SU-DHL-6 (cell line): ENCODE measurements at regions not wholly inside any gene's neighbourhood (a gene's known extent, or its start where the extent isn't known, plus 50 kb on each side); places are given as distances from the start of the nearest gene placed in this dataset.

Source experiments
- H2AFZ ChIP-seq: fragments of 200-600 bp; sonication (generic); 2 replicates; pipeline ENCODE4 v1.6.1; 2014; ENCODE audit warnings: low read depth, mild to moderate bottlenecking, moderate library complexity, mixed read lengths, antibody characterized with exemption, low read length; ENCODE audit not compliant: severe bottlenecking
- H3F3A ChIP-seq: fragments of 200-600 bp; shearing (Covaris generic); 2 replicates; pipeline ENCODE4 v1.6.0; 2016; ENCODE audit warnings: antibody characterized with exemption, mild to moderate bottlenecking; ENCODE audit not compliant: insufficient read depth
- H3K27ac ChIP-seq: fragments of 200-600 bp; sonication (generic); 2 replicates; pipeline ENCODE4 v1.5.1; 2016; ENCODE audit warnings: low read depth, mild to moderate bottlenecking, low read length, moderate library complexity, mixed read lengths
- H3K27me3 ChIP-seq: fragments of 200-600 bp; sonication (generic), shearing (Covaris generic); 2 replicates; pipeline ENCODE4 v1.6.0; 2014; ENCODE audit warnings: mild to moderate bottlenecking, low read length
- H3K36me3 ChIP-seq: fragments of 200-600 bp; sonication (generic); 2 replicates; pipeline ENCODE4 v1.6.1; 2014; ENCODE audit warnings: mild to moderate bottlenecking, low read length, mixed read lengths
- H3K4me2 ChIP-seq: fragments of 300-600, 200-600 bp; shearing (Covaris generic), sonication (generic); 2 replicates; pipeline ENCODE4 v1.6.0; 2014; ENCODE audit warnings: low read length, low read depth, mild to moderate bottlenecking; ENCODE audit not compliant: poor library complexity, severe bottlenecking
- H3K4me3 ChIP-seq: fragments of 200-600 bp; sonication (generic); 2 replicates; pipeline ENCODE4 v1.5.1; 2014; ENCODE audit warnings: antibody characterized with exemption, low read length, mild to moderate bottlenecking, mixed read lengths; ENCODE audit not compliant: insufficient read depth, poor library complexity, severe bottlenecking
- H3K79me2 ChIP-seq: fragments of 200-600 bp; sonication (generic); 2 replicates; pipeline ENCODE4 v1.6.1; 2014; ENCODE audit warnings: mild to moderate bottlenecking, low read length, moderate library complexity; ENCODE audit not compliant: insufficient read depth
- H3K9ac ChIP-seq: fragments of 200-600 bp; sonication (generic); 2 replicates; pipeline ENCODE4 v1.7.0; 2014; ENCODE audit warnings: mild to moderate bottlenecking, low read length
- H3K9me2 ChIP-seq: fragments of 200-600 bp; sonication (generic); replicated peaks from 2 replicates; pipeline ENCODE4 v1.6.1; 2014; ENCODE audit warnings: low read length; ENCODE audit not compliant: insufficient read depth
- H3K9me3 ChIP-seq: fragments of 200-600 bp; sonication (generic); 2 replicates; pipeline ENCODE4 v1.6.1; 2014; ENCODE audit warnings: low read length, mixed read lengths; ENCODE audit not compliant: insufficient read depth
- H4K20me1 ChIP-seq: fragments of 200-600 bp; sonication (generic); 2 replicates; pipeline ENCODE4 v1.6.1; 2014; ENCODE audit warnings: low read depth, mild to moderate bottlenecking, antibody characterized with exemption, low read length, moderate library complexity, mixed read lengths
- EZH2phosphoT487 ChIP-seq: fragments of 200-600 bp; sonication (generic), shearing (Covaris generic); conservative IDR thresholded peaks from 2 replicates; pipeline ENCODE4 v1.6.1; 2018; ENCODE audit warnings: mild to moderate bottlenecking, antibody characterized with exemption, low read length, moderate library complexity, mixed read lengths
- TF ChIP-seq, protein P1 (sequence below): fragments of 200-600 bp; sonication (generic); IDR thresholded peaks from one replicate; pipeline ENCODE4 v1.5.1; 2017; ENCODE audit warnings: antibody characterized with exemption, mild to moderate bottlenecking, low read length, moderate library complexity; ENCODE audit not compliant: insufficient read depth, poor library complexity, severe bottlenecking

DNA sequence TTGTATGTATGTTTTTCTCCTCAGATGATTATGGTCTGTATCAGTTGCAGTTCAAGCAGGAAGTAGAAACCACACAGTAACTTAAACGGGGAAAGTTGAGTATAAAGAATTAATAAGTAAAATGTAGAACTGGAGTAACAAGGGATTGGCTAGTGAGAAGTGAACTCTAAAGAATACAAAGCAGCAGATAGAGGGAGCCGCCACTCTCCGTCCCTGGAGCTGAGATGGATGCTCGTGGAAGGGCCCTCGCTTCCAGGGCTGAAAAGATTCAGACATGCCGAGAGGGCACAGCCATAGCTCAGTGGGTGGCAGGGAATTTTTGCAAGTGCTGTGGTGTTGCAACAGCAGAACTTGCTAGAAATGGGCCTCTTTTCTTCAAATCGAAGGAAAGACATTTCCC, 155.8 kb downstream of the COL6A3 start:
- Histone ChIP-seq H2AFZ (no peak overlapping the region), H3K9me2 (no peaks in the 10 kb centered on the region), H3K79me2 (no peaks in the 10 kb centered on the region), H3K9ac (no peak overlapping the region), H4K20me1 (no peaks in the 10 kb centered on the region), H3F3A (no peaks in the 10 kb centered on the region), H3K4me2 (no peak overlapping the region), H3K9me3 (no peaks in the 10 kb centered on the region), H3K27me3 (no peaks in the 10 kb centered on the region; the same call in 1 of the 2 replicates), H3K27ac (no peak overlapping the region), H3K4me3 (no peak overlapping the region), H3K36me3 (no peaks in the 10 kb centered on the region)
- no peak for TF ChIP-seq EZH2phosphoT487
- TF ChIP-seq, protein P1, sequence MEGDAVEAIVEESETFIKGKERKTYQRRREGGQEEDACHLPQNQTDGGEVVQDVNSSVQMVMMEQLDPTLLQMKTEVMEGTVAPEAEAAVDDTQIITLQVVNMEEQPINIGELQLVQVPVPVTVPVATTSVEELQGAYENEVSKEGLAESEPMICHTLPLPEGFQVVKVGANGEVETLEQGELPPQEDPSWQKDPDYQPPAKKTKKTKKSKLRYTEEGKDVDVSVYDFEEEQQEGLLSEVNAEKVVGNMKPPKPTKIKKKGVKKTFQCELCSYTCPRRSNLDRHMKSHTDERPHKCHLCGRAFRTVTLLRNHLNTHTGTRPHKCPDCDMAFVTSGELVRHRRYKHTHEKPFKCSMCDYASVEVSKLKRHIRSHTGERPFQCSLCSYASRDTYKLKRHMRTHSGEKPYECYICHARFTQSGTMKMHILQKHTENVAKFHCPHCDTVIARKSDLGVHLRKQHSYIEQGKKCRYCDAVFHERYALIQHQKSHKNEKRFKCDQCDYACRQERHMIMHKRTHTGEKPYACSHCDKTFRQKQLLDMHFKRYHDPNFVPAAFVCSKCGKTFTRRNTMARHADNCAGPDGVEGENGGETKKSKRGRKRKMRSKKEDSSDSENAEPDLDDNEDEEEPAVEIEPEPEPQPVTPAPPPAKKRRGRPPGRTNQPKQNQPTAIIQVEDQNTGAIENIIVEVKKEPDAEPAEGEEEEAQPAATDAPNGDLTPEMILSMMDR: no peak

DNA sequence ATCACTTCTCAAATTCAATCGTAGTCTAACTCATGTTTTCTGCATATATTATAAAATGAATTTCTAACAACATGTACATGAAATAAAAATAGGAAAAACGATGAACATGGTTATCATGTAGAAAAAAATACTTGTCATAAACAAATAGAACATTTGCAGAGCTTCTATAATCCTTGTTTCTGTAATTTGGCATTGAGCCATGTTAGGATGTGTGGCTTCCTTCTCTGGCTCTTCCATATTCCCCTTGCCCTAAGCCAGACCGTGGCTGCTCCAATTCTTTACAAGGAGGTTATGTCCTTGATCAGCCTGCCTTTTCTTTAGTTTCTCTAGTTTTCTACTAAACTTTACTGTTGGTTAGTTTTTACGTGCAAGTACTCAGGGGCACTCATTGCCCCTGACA, 155.3 kb downstream of the COL6A3 start:
- Histone ChIP-seq H3K4me3 (no peak overlapping the region), H3K27ac (no peak overlapping the region), H4K20me1 (no peaks in the 10 kb centered on the region), H2AFZ (no peak overlapping the region), H3K36me3 (no peaks in the 10 kb centered on the region), H3F3A (no peaks in the 10 kb centered on the region), H3K9ac (no peak overlapping the region), H3K4me2 (no peak overlapping the region), H3K9me3 (no peaks in the 10 kb centered on the region), H3K79me2 (no peaks in the 10 kb centered on the region), H3K27me3 (no peaks in the 10 kb centered on the region; the same call in 1 of the 2 replicates), H3K9me2 (no peaks in the 10 kb centered on the region)
- TF ChIP-seq EZH2phosphoT487: no peak
- TF ChIP-seq, protein P1: no peak

DNA sequence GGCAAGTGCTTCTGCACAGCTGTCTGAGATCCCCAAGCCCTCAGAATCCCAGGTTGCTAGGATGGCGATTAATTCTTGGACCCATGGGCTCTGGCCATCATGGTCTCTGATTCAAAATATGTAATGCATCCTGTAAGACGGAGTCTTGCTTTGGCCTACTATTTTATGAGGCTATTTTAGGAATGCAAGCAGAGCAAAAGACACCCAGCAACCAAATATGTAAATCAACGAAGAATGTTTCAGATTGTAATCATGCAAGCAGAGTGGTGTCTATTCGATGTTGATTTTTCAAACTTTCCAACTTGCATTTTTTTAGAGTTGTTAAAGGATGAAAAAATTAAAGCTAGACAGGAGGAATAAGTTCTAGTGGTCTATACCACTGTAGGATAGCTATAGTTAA, 154.8 kb downstream of the COL6A3 start:
- H3K4me2 ChIP-seq: no peak overlapping the region
- no peak overlapping the region for H3K4me3 ChIP-seq
- H3K79me2 ChIP-seq: no peaks in the 10 kb centered on the region
- H4K20me1 ChIP-seq: no peaks in the 10 kb centered on the region
- no peak for TF ChIP-seq EZH2phosphoT487
- TF ChIP-seq, protein P1: no peak
- no peak overlapping the region for H2AFZ ChIP-seq
- no peak overlapping the region for H3K27ac ChIP-seq
- no peak overlapping the region for H3K9ac ChIP-seq
- H3K9me3 ChIP-seq: no peaks in the 10 kb centered on the region
- no peaks in the 10 kb centered on the region for H3K36me3 ChIP-seq
- H3K27me3 ChIP-seq: no peaks in the 10 kb centered on the region
- no peaks in the 10 kb centered on the region for H3F3A ChIP-seq
- H3K9me2 ChIP-seq: no peaks in the 10 kb centered on the region
